Vagina (tissue), 2 donors: ENCODE measurements at regions not wholly inside any gene's neighbourhood (a gene's known extent, or its start where the extent isn't known, plus 50 kb on each side); places are given as distances from the start of the nearest gene placed in this dataset.

ENCODE experiments used
- POLR2A ChIP-seq, 2 donors: fragments of 450-650 bp; IDR thresholded peaks; one replicate each; pipeline ENCODE4 v1.6.1; 2017; ENCODE audit warnings: antibody characterized with exemption in 2 of 2, mild to moderate bottlenecking in 2 of 2, moderate library complexity in 2 of 2
- POLR2AphosphoS5 ChIP-seq, 2 donors: sonication (generic); formaldehyde crosslinking; IDR thresholded peaks; one replicate each; pipeline ENCODE4 v1.9.0; 2017; ENCODE audit warnings: antibody characterized with exemption in 2 of 2, mild to moderate bottlenecking in 2 of 2, low read depth in 1 of 2; ENCODE audit not compliant: insufficient read depth in 1 of 2
- TF ChIP-seq, protein P1 (sequence below), 3 experiments: fragments of 450-650 bp in 2 of 3; fragments of 200-600 bp in 1 of 3; sonication (generic) in 1 of 3; IDR thresholded peaks; one replicate each; pipeline ENCODE4 v1.5.1; 2017 to 2019; ENCODE audit warnings: antibody characterized with exemption in 3 of 3, mild to moderate bottlenecking in 2 of 3, moderate library complexity in 2 of 3

DNA sequence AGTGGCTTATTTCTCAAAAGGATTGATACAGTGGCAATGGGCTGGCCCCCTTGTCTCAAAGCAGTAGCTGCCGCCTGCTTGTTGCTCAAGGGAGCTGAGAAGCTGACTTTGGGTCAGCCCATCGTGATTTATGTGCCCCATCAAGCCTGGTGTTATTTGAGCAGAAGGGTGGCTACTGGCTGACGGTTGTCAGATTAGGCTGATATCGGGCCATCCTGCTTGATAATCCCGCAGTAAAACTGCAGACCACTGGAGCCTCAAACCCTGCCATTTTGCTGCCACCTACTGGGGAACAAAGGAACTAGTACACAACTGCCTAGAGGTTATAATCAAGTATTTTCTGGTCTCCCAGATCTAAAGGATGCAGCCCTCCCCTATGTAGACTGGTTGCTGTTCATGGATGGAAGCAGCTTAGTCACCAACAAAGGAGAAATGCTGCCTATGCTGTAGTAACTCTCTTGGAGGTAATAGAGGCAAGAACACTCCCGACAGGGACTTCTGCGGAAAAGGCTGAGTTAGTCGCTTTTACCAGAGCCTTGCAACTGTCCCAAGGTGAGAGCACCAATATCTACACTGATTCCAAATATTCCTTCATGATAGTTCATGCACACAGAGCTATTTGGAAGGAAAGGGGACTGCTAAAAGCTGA is 65.9 kb upstream of the ZNF92 start:
- TF ChIP-seq, protein P1, sequence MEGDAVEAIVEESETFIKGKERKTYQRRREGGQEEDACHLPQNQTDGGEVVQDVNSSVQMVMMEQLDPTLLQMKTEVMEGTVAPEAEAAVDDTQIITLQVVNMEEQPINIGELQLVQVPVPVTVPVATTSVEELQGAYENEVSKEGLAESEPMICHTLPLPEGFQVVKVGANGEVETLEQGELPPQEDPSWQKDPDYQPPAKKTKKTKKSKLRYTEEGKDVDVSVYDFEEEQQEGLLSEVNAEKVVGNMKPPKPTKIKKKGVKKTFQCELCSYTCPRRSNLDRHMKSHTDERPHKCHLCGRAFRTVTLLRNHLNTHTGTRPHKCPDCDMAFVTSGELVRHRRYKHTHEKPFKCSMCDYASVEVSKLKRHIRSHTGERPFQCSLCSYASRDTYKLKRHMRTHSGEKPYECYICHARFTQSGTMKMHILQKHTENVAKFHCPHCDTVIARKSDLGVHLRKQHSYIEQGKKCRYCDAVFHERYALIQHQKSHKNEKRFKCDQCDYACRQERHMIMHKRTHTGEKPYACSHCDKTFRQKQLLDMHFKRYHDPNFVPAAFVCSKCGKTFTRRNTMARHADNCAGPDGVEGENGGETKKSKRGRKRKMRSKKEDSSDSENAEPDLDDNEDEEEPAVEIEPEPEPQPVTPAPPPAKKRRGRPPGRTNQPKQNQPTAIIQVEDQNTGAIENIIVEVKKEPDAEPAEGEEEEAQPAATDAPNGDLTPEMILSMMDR (IDR thresholded peaks at IDR 0.05) = peak; percentile 59 to 69 (median 62)
- no peak for TF ChIP-seq POLR2A (IDR thresholded peaks at IDR 0.05)
- no peak for TF ChIP-seq POLR2AphosphoS5 (IDR thresholded peaks at IDR 0.05; ENCODE audit: insufficient read depth in 1 of 2, low read depth in 1 of 2)
